Adrenal gland (tissue), 5 donors: ENCODE measurements at regions not wholly inside any gene's neighbourhood (a gene's known extent, or its start where the extent isn't known, plus 50 kb on each side); places are given as distances from the start of the nearest gene placed in this dataset.

Source experiments
- POLR2A ChIP-seq, 2 donors: fragments of 450-650 bp; IDR thresholded peaks; one replicate each; pipeline ENCODE4 v1.6.1; 2017; ENCODE audit warnings: antibody characterized with exemption in 2 of 2, mild to moderate bottlenecking in 2 of 2, moderate library complexity in 1 of 2
- TF ChIP-seq, protein P1 (sequence below), 6 experiments: fragments of 450-650 bp in 4 of 6; fragments of 200-600 bp in 2 of 6; sonication (generic) in 1 of 6; IDR thresholded peaks; 1 replicate in 5 of 6; 2 replicates in 1 of 6; pipeline versions ENCODE4 v1.5.1 to v1.8.0; 2016 to 2021; ENCODE audit warnings: antibody characterized with exemption in 6 of 6, mild to moderate bottlenecking in 2 of 6, moderate library complexity in 1 of 6
- donor health status: DM: no; HTN: no; CAD: no.

DNA sequence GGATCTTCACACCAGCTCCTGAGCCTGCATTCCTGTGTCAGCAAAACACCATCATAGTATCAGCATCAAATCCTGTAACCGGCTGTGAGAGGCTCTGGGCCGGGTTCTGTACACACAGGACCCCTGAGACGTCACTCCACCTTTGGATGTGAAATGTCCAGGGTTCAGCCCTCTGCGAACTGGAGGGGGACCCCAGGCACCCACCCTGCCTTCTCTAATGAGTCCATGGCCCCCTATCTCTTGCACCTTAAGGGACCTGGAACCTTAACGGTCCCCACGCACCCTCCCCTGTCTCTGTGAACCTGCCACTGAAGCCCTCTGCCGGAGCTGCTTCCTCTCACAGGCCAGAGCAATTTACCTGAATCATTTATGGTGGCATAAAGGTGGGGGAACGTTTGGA, 257.8 kb downstream of the NPHP4 start:
- TF ChIP-seq, protein P1, sequence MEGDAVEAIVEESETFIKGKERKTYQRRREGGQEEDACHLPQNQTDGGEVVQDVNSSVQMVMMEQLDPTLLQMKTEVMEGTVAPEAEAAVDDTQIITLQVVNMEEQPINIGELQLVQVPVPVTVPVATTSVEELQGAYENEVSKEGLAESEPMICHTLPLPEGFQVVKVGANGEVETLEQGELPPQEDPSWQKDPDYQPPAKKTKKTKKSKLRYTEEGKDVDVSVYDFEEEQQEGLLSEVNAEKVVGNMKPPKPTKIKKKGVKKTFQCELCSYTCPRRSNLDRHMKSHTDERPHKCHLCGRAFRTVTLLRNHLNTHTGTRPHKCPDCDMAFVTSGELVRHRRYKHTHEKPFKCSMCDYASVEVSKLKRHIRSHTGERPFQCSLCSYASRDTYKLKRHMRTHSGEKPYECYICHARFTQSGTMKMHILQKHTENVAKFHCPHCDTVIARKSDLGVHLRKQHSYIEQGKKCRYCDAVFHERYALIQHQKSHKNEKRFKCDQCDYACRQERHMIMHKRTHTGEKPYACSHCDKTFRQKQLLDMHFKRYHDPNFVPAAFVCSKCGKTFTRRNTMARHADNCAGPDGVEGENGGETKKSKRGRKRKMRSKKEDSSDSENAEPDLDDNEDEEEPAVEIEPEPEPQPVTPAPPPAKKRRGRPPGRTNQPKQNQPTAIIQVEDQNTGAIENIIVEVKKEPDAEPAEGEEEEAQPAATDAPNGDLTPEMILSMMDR (IDR thresholded peaks at IDR 0.05), result no peak
- no peak for TF ChIP-seq POLR2A (IDR thresholded peaks at IDR 0.05)
